ENCODE measurements at regions not wholly inside any gene's neighbourhood (a gene's known extent, or its start where the extent isn't known, plus 50 kb on each side); places are given as distances from the start of the nearest gene placed in this dataset.
"Not testable (repeated sequence)": the region's sequence is repeated elsewhere in the genome, so short reads cannot be mapped to it uniquely, and the experiment has no call there.

- not testable (repeated sequence) for DNase-seq
These were observed 61.3 kb downstream of the SYF2 start for GRCh38 chr1:25171013-25171412.

GRCh38 chr1:25170439-25170838, 61.9 kb downstream of the SYF2 start:
- DNase-seq: no peak

GRCh38 chr1:25169610-25170009, 62.7 kb downstream of the SYF2 start:
- no peak for DNase-seq

- DNase-seq: no peak
These were observed 63.1 kb downstream of the SYF2 start for GRCh38 chr1:25169168-25169567.

- no peak for DNase-seq
These were observed 63.9 kb downstream of the SYF2 start for GRCh38 chr1:25168193-25169071.

GRCh38 chr1:25167269-25168192, 64.8 kb downstream of the SYF2 start:
- no peak for DNase-seq

GRCh38 chr1:25166847-25167246, 65.5 kb downstream of the SYF2 start:
- DNase-seq: no peak

GRCh38 chr1:25163986-25164385, 68.3 kb downstream of the SYF2 start:
- DNase-seq: no peak

- no peak for DNase-seq
These were observed 70.3 kb downstream of the SYF2 start for GRCh38 chr1:25161981-25162380.

- DNase-seq: no peak
These were observed 74.5 kb downstream of the SYF2 start for GRCh38 chr1:25157846-25158245.

- DNase-seq: no peak
These were observed 81.3 kb downstream of the SYF2 start for GRCh38 chr1:25150985-25151495.

- DNase-seq: no peak
These were observed 83.5 kb downstream of the SYF2 start for GRCh38 chr1:25148673-25149300.

GRCh38 chr1:25146451-25146855, 85.8 kb downstream of the SYF2 start:
- no peak for DNase-seq

GRCh38 chr1:25145775-25146393, 86.4 kb downstream of the SYF2 start:
- DNase-seq: no peak

- DNase-seq: no peak
These were observed 92.1 kb downstream of the SYF2 start for GRCh38 chr1:25140073-25140797.

- DNase-seq: no peak
These were observed 94.5 kb downstream of the SYF2 start for GRCh38 chr1:25137521-25138395.

- DNase-seq: no peak
These were observed 95.2 kb downstream of the SYF2 start for GRCh38 chr1:25137106-25137505.

- no peak for DNase-seq
These were observed 96.4 kb downstream of the SYF2 start for GRCh38 chr1:25135909-25136308.

GRCh38 chr1:25134801-25135461, 97.4 kb downstream of the SYF2 start:
- no peak for DNase-seq

GRCh38 chr1:25134307-25134706, 98.0 kb downstream of the SYF2 start:
- DNase-seq: no peak

Data from SHP77 treated with DMSO at 0.1 percent for 48 hours (cell line).